ENCODE measurements at regions not wholly inside any gene's neighbourhood (a gene's known extent, or its start where the extent isn't known, plus 50 kb on each side); places are given as distances from the start of the nearest gene placed in this dataset.

DNA sequence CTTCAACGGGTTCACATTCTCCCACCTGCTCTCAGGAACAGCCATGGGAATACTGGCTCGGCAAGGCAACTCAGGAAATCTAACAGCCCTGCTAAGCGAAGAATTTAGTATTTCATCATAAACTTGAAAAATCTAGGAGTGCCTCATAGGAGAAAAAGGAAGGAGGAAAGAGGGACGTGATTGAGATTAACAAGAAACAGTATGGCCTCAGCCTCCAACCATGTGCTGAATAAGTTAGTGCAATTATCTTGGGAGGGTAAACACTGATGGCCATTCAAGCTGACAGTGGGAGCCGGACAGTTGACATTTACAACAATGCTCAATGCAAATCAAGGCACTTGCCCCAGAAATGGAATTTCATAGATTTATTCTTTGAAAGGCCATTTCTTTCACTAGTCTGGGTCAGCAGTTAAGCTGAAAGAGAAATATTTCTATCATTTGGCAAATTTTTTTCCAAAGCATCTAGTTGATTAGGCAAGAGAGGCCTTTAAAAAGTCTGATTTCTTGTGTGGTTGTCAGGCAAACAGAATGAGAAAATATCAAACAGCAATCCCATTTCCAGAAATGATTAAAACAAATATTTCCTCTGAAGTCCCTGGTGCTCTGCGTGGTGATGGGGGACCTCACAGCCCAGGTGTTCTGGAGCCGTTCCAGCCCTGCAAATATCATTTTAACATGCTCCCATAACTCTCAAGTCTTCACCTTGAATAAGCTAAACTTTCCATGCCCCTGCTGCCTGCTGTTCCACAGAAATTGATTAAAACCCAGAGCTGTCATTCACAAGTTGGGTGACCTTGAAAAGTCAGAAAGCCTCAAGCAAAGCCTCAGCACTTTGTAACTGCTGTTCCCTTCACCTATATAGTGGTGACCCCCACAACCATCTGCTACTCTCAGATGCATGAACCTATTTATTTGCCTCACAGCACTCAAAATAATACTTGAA lies 121.6 kb downstream of the PHLDA1 start:
- Histone ChIP-seq H3K27me3 (ENCODE audit: insufficient read depth, poor library complexity, severe bottlenecking) (no peaks in the 10 kb centered on the region), H3K4me3 (replicated peaks; ENCODE audit: insufficient read depth, low read length) (no peak overlapping the region), H3K27ac (replicated peaks) (no peak overlapping the region)
- TF ChIP-seq, protein P1, sequence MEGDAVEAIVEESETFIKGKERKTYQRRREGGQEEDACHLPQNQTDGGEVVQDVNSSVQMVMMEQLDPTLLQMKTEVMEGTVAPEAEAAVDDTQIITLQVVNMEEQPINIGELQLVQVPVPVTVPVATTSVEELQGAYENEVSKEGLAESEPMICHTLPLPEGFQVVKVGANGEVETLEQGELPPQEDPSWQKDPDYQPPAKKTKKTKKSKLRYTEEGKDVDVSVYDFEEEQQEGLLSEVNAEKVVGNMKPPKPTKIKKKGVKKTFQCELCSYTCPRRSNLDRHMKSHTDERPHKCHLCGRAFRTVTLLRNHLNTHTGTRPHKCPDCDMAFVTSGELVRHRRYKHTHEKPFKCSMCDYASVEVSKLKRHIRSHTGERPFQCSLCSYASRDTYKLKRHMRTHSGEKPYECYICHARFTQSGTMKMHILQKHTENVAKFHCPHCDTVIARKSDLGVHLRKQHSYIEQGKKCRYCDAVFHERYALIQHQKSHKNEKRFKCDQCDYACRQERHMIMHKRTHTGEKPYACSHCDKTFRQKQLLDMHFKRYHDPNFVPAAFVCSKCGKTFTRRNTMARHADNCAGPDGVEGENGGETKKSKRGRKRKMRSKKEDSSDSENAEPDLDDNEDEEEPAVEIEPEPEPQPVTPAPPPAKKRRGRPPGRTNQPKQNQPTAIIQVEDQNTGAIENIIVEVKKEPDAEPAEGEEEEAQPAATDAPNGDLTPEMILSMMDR (IDR thresholded peaks at IDR 0.05; ENCODE audit: insufficient read depth, low read length) = no peak
- TF ChIP-seq GABPA (IDR thresholded peaks at IDR 0.05; ENCODE audit: low read depth) = no peak
- TF ChIP-seq SPI1 (IDR thresholded peaks at IDR 0.05; ENCODE audit: borderline replicate concordance, low read depth) = no peak
- no peak for TF ChIP-seq POLR2AphosphoS5 (IDR thresholded peaks at IDR 0.05; ENCODE audit: low read depth)
- TF ChIP-seq, protein P2, sequence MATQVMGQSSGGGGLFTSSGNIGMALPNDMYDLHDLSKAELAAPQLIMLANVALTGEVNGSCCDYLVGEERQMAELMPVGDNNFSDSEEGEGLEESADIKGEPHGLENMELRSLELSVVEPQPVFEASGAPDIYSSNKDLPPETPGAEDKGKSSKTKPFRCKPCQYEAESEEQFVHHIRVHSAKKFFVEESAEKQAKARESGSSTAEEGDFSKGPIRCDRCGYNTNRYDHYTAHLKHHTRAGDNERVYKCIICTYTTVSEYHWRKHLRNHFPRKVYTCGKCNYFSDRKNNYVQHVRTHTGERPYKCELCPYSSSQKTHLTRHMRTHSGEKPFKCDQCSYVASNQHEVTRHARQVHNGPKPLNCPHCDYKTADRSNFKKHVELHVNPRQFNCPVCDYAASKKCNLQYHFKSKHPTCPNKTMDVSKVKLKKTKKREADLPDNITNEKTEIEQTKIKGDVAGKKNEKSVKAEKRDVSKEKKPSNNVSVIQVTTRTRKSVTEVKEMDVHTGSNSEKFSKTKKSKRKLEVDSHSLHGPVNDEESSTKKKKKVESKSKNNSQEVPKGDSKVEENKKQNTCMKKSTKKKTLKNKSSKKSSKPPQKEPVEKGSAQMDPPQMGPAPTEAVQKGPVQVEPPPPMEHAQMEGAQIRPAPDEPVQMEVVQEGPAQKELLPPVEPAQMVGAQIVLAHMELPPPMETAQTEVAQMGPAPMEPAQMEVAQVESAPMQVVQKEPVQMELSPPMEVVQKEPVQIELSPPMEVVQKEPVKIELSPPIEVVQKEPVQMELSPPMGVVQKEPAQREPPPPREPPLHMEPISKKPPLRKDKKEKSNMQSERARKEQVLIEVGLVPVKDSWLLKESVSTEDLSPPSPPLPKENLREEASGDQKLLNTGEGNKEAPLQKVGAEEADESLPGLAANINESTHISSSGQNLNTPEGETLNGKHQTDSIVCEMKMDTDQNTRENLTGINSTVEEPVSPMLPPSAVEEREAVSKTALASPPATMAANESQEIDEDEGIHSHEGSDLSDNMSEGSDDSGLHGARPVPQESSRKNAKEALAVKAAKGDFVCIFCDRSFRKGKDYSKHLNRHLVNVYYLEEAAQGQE (IDR thresholded peaks at IDR 0.05; ENCODE audit: insufficient replicate concordance, low read depth) = no peak
- no peak for DNase-seq (ENCODE audit: low read depth in 1 of 2, low spot score in 1 of 2)

DNA sequence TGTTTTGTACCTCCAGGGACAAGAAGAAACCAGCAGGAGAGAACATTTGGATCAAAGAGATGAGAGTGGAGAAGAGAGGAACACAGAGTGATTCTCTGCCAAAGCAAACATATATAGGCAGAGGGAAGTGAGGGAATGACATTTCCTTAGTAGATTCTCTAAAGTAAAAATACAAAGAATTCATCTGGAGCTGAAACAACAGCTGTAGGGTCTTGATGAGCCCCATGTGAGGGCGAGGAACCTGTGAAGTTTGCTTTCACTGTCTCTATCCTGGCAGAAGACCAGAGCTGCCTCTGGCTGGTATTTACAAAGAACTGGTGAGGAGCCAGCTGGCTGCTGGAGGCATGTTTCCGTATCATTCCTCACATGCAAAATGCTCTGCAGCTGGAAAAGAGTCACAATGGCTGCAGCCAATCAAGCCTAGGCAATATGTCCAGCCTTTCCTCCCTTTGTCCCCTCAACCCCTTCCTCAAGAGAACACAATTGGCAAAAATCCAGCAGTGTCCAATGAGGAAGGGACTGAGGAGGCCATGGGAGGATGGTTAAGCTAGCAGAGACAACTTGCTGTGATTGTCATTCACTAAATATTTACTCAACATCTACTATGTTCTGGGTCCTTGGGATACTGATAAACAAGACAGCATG lies 122.5 kb downstream of the PHLDA1 start:
- no peak overlapping the region for H3K27ac ChIP-seq (replicated peaks)
- TF ChIP-seq GABPA (IDR thresholded peaks at IDR 0.05; ENCODE audit: low read depth) = no peak
- no peak for DNase-seq (ENCODE audit: low read depth in 1 of 2, low spot score in 1 of 2)

DNA sequence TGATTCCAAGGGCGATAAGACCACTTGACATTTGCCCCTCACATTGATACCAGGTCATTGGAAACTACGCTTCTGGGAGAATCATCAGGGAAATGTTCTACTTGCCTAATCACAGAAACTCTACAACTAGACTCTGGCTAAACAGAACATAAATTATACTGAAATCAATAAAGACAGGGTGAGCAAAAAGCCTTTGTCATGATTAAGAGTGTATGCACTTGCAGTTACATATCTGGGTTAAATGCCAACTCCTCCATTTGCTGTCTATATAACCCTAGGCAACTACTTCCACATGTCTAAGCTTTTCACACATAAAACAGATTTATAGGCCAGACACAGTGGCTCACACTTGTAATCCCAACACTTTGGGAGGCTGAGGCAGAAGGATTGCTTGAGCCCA lies 125.7 kb downstream of the PHLDA1 start:
- DNase-seq (ENCODE audit: low read depth in 1 of 2, low spot score in 1 of 2) = no peak
- Histone ChIP-seq H3K27ac (replicated peaks) (no peak overlapping the region), H3K27me3 (ENCODE audit: insufficient read depth, poor library complexity, severe bottlenecking) (no peaks in the 10 kb centered on the region), H3K4me3 (replicated peaks; ENCODE audit: insufficient read depth, low read length) (no peak overlapping the region)
- TF ChIP-seq POLR2AphosphoS5 (IDR thresholded peaks at IDR 0.05; ENCODE audit: low read depth) = no peak
- no peak for TF ChIP-seq SPI1 (IDR thresholded peaks at IDR 0.05; ENCODE audit: borderline replicate concordance, low read depth)
- TF ChIP-seq, protein P1 (IDR thresholded peaks at IDR 0.05; ENCODE audit: insufficient read depth, low read length) = no peak
- no peak for TF ChIP-seq GABPA (IDR thresholded peaks at IDR 0.05; ENCODE audit: low read depth)

More for the DNA sequence above, 122.5 kb downstream of the PHLDA1 start:
- no peaks in the 10 kb centered on the region for H3K27me3 ChIP-seq (ENCODE audit: insufficient read depth, poor library complexity, severe bottlenecking)
- no peak overlapping the region for H3K4me3 ChIP-seq (replicated peaks; ENCODE audit: insufficient read depth, low read length)

DNA sequence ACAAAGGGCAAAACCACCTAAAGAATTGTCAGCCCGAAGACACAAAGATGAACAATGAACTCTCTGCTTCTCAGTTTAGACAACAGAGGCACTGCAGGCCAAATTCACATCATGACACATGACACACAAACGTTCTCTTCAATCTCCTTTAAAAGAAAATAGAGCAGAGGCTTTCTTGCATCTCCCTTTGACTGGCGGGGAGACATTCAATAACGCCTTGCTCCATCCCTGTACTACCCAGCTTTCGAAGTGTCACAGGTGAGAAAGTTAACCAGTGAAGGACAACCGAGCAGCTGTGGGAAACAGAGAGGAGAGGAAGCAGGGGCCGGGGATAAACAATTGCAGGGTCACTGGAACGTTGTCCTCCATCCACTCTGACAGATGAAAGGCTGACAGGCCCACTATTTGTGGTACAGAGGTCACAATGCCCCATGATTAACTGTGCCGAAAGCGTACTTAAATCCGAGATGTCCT lies 130.8 kb downstream of the PHLDA1 start:
- Histone ChIP-seq H3K27ac (replicated peaks) (no peak overlapping the region), H3K27me3 (ENCODE audit: insufficient read depth, poor library complexity, severe bottlenecking) (no peaks in the 10 kb centered on the region), H3K4me3 (replicated peaks; ENCODE audit: insufficient read depth, low read length) (no peak overlapping the region)
- no peak for DNase-seq (ENCODE audit: low read depth in 1 of 2, low spot score in 1 of 2)
- TF ChIP-seq, protein P1 (IDR thresholded peaks at IDR 0.05; ENCODE audit: insufficient read depth, low read length) = no peak

DNA sequence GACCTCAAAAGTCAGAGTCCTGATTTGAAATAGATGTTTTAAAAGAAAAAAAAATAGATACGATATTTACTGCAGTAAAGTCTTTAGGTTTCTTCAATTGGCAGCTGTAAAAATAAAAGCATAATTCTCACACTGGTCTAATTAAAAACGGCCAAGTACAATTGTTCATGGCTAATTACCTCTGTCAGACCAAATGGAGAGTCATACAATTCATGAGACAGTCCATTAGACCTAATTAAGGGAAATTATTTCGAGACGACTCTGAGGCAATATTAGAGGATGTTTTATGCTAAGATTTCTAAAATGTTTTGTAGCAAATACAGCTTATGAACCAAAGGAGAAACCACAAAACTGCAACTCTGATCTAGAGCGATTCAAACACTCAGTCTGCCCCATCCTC lies 131.3 kb downstream of the PHLDA1 start:
- Histone ChIP-seq H3K27ac (replicated peaks) (no peak overlapping the region), H3K4me3 (replicated peaks; ENCODE audit: insufficient read depth, low read length) (no peak overlapping the region), H3K27me3 (ENCODE audit: insufficient read depth, poor library complexity, severe bottlenecking) (no peaks in the 10 kb centered on the region)
- TF ChIP-seq SPI1 (IDR thresholded peaks at IDR 0.05; ENCODE audit: borderline replicate concordance, low read depth) (no peak), GABPA (IDR thresholded peaks at IDR 0.05; ENCODE audit: low read depth) (no peak), POLR2AphosphoS5 (IDR thresholded peaks at IDR 0.05; ENCODE audit: low read depth) (no peak)
- TF ChIP-seq, protein P1 (IDR thresholded peaks at IDR 0.05; ENCODE audit: insufficient read depth, low read length) = no peak
- TF ChIP-seq, protein P2 (IDR thresholded peaks at IDR 0.05; ENCODE audit: insufficient replicate concordance, low read depth) = no peak
- no peak for DNase-seq (ENCODE audit: low read depth in 1 of 2, low spot score in 1 of 2)
